Suprapubic skin (tissue), 4 donors: ENCODE measurements at regions not wholly inside any gene's neighbourhood (a gene's known extent, or its start where the extent isn't known, plus 50 kb on each side); places are given as distances from the start of the nearest gene placed in this dataset.

Experiments
- DNase-seq, 2 donors: peaks; one replicate each; pipeline ENCODE4 v3.0.0-alpha.2; 2019; ENCODE audit warnings: low spot score in 2 of 2
- H3K27ac ChIP-seq: fragments of 200-600 bp; sonication (generic); one replicate; pipeline ENCODE4 v1.5.1; 2019
- H3K27me3 ChIP-seq: fragments of 200-600 bp; sonication (generic); one replicate; pipeline ENCODE4 v1.5.1; 2019
- H3K36me3 ChIP-seq: fragments of 200-600 bp; sonication (generic); one replicate; pipeline ENCODE4 v1.5.1; 2019
- H3K4me1 ChIP-seq: fragments of 200-600 bp; sonication (generic); one replicate; pipeline ENCODE4 v1.5.1; 2019
- H3K4me3 ChIP-seq: fragments of 200-600 bp; sonication (generic); one replicate; pipeline ENCODE4 v1.5.1; 2019; ENCODE audit warnings: mild to moderate bottlenecking
- H3K9me3 ChIP-seq: fragments of 200-600 bp; sonication (generic); one replicate; pipeline ENCODE4 v1.5.1; 2019
- CTCF ChIP-seq, 2 donors: fragments of 200-600 bp in 1 of 2; fragments of 450-650 bp in 1 of 2; sonication (generic) in 1 of 2; IDR thresholded peaks; one replicate each; pipeline ENCODE4 v1.5.1; 2016 to 2019; ENCODE audit warnings: antibody characterized with exemption in 2 of 2, mild to moderate bottlenecking in 1 of 2, moderate library complexity in 1 of 2
- EP300 ChIP-seq: sonication (generic); formaldehyde crosslinking; IDR thresholded peaks from one replicate; pipeline ENCODE4 v1.6.1; 2017; ENCODE audit warnings: antibody characterized with exemption
- POLR2A ChIP-seq, 2 donors: fragments of 450-650 bp; IDR thresholded peaks; one replicate each; pipeline ENCODE4 v1.6.1; 2017; ENCODE audit warnings: antibody characterized with exemption in 2 of 2, mild to moderate bottlenecking in 2 of 2, moderate library complexity in 2 of 2
- POLR2AphosphoS5 ChIP-seq, 3 donors: sonication (generic); formaldehyde crosslinking; IDR thresholded peaks; one replicate each; pipeline ENCODE4 v1.6.1; 2017; ENCODE audit warnings: antibody characterized with exemption in 3 of 3
- WGBS: methylation state at CpG from one replicate; pipeline ENCODE4 v1.1.5; 2018; 5-methylcytosine and 5-hydroxymethylcytosine counted together

- no peaks in the 10 kb centered on the region for H3K4me1 ChIP-seq
- no peaks in the 10 kb centered on the region for H3K9me3 ChIP-seq
- no peak overlapping the region for H3K4me3 ChIP-seq
- no peak overlapping the region for H3K27ac ChIP-seq
- DNase-seq = no peak
- TF ChIP-seq POLR2AphosphoS5 (IDR thresholded peaks at IDR 0.05) = no peak
- TF ChIP-seq POLR2A (IDR thresholded peaks at IDR 0.05) = no peak
- TF ChIP-seq EP300 = no peak
- TF ChIP-seq CTCF (IDR thresholded peaks at IDR 0.05) = no peak
- H3K27me3 ChIP-seq = no peaks in the 10 kb centered on the region
- H3K36me3 ChIP-seq = no peaks in the 10 kb centered on the region
These were observed 353.4 kb upstream of the VRK2 start for GRCh38 chr2:57693177-57693576.

GRCh38 chr2:57693965-57694364 lies 352.6 kb upstream of the VRK2 start:
- 94% methylated on average over 2 of the region's 2 CpGs for WGBS
- no peaks in the 10 kb centered on the region for H3K27me3 ChIP-seq
- no peak overlapping the region for H3K4me3 ChIP-seq
- no peak for TF ChIP-seq POLR2A (IDR thresholded peaks at IDR 0.05)
- TF ChIP-seq CTCF (IDR thresholded peaks at IDR 0.05) = no peak
- no peak for TF ChIP-seq POLR2AphosphoS5 (IDR thresholded peaks at IDR 0.05)
- no peak for TF ChIP-seq EP300
- H3K27ac ChIP-seq = no peak overlapping the region
- no peaks in the 10 kb centered on the region for H3K9me3 ChIP-seq
- no peak for DNase-seq
- no peaks in the 10 kb centered on the region for H3K4me1 ChIP-seq
- no peaks in the 10 kb centered on the region for H3K36me3 ChIP-seq

- no peaks in the 10 kb centered on the region for H3K4me1 ChIP-seq
- H3K27me3 ChIP-seq = no peaks in the 10 kb centered on the region
- no peaks in the 10 kb centered on the region for H3K36me3 ChIP-seq
- 72% methylated on average over 4 of the region's 4 CpGs for WGBS
- no peak overlapping the region for H3K27ac ChIP-seq
- no peaks in the 10 kb centered on the region for H3K9me3 ChIP-seq
- H3K4me3 ChIP-seq = no peak overlapping the region
- no peak for TF ChIP-seq EP300
- TF ChIP-seq CTCF (IDR thresholded peaks at IDR 0.05) = no peak
- no peak for TF ChIP-seq POLR2A (IDR thresholded peaks at IDR 0.05)
- TF ChIP-seq POLR2AphosphoS5 (IDR thresholded peaks at IDR 0.05) = no peak
- DNase-seq = no peak
These were observed 350.6 kb upstream of the VRK2 start for GRCh38 chr2:57696016-57696415.

- Histone ChIP-seq H3K4me3 (no peak overlapping the region), H3K4me1 (no peaks in the 10 kb centered on the region), H3K36me3 (no peaks in the 10 kb centered on the region), H3K9me3 (no peaks in the 10 kb centered on the region), H3K27ac (no peak overlapping the region), H3K27me3 (no peaks in the 10 kb centered on the region)
- TF ChIP-seq EP300 (no peak), POLR2AphosphoS5 (IDR thresholded peaks at IDR 0.05) (no peak), POLR2A (IDR thresholded peaks at IDR 0.05) (no peak), CTCF (IDR thresholded peaks at IDR 0.05) (no peak)
- DNase-seq = no peak
- WGBS = 76% methylated on average over 1 of the region's 1 CpG
These were observed 348.2 kb upstream of the VRK2 start for GRCh38 chr2:57698392-57698791.

- Histone ChIP-seq H3K27ac (no peak overlapping the region), H3K4me1 (no peaks in the 10 kb centered on the region), H3K27me3 (no peaks in the 10 kb centered on the region), H3K36me3 (no peaks in the 10 kb centered on the region), H3K4me3 (no peak overlapping the region), H3K9me3 (no peaks in the 10 kb centered on the region)
- TF ChIP-seq CTCF (IDR thresholded peaks at IDR 0.05) (no peak), EP300 (no peak), POLR2A (IDR thresholded peaks at IDR 0.05) (no peak), POLR2AphosphoS5 (IDR thresholded peaks at IDR 0.05) (no peak)
- WGBS = 51% methylated on average over 2 of the region's 2 CpGs
- DNase-seq = no peak
These were observed 347.6 kb upstream of the VRK2 start for GRCh38 chr2:57698935-57699449.
